ENCODE measurements at regions not wholly inside any gene's neighbourhood (a gene's known extent, or its start where the extent isn't known, plus 50 kb on each side); places are given as distances from the start of the nearest gene placed in this dataset.

DNA sequence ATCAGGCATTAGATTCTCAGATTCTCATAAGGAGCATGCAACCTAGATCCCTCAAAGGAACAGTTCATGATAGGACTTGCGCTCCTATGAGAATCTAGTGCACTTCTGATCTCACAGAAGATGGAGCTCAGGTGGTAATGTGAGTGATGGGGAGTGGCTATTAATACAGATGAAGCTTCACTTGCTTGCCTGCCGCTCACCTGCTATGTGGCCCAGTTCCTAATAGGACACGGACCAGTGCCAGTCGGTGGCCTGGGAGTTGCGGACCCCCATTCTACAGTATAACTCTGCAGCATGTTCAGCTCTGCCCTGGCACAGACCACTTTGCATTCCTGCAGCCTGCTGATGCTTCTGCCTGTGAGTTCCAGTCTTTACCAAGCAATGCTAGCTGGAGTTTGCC is 581.3 kb upstream of the KLF4 start:
- TF ChIP-seq CTCF (IDR thresholded peaks at IDR 0.05): no peak
- no peak for TF ChIP-seq POLR2A (IDR thresholded peaks at IDR 0.05)

Measured in adrenal gland (tissue), 5 donors.